Coronary artery (tissue), 2 donors: ENCODE measurements at regions not wholly inside any gene's neighbourhood (a gene's known extent, or its start where the extent isn't known, plus 50 kb on each side); places are given as distances from the start of the nearest gene placed in this dataset.

Experiments used
- DNase-seq: peaks from one replicate; pipeline ENCODE4 v3.0.0-alpha.2; 2017; ENCODE audit warnings: low spot score
- H3K27ac ChIP-seq, 2 donors: fragments of 200-600 bp; sonication (generic); one replicate each; pipeline ENCODE4 v1.5.1; 2016 to 2019
- H3K4me3 ChIP-seq: fragments of 200-600 bp; sonication (generic); 2 replicates; pipeline ENCODE4 v1.5.1; 2016; ENCODE audit warnings: mild to moderate bottlenecking, moderate library complexity
- CTCF ChIP-seq: fragments of 200-600 bp; sonication (generic); IDR thresholded peaks from one replicate; pipeline ENCODE4 v1.5.1; 2019; ENCODE audit warnings: antibody characterized with exemption

GRCh38 chr2:8564475-8564874 lies 117.4 kb upstream of the ID2 start:
- no peak for DNase-seq
- no peak overlapping the region for H3K27ac ChIP-seq
- H3K4me3 ChIP-seq = no peak overlapping the region
- TF ChIP-seq CTCF = no peak

- H3K27ac ChIP-seq = no peak overlapping the region
- no peak for TF ChIP-seq CTCF
- peak; percentile 62 for DNase-seq
- no peak overlapping the region for H3K4me3 ChIP-seq
These were observed 116.3 kb upstream of the ID2 start for GRCh38 chr2:8565399-8566154.

- DNase-seq = peak; percentile 63
- no peak overlapping the region for H3K27ac ChIP-seq
- H3K4me3 ChIP-seq = no peak overlapping the region
- no peak for TF ChIP-seq CTCF
These were observed 115.6 kb upstream of the ID2 start for GRCh38 chr2:8566155-8566670.

GRCh38 chr2:8566774-8567468 lies 114.9 kb upstream of the ID2 start:
- no peak overlapping the region for H3K27ac ChIP-seq
- no peak overlapping the region for H3K4me3 ChIP-seq
- DNase-seq = no peak
- no peak for TF ChIP-seq CTCF

GRCh38 chr2:8567469-8568260 lies 114.2 kb upstream of the ID2 start:
- Histone ChIP-seq H3K27ac (no peak overlapping the region), H3K4me3 (no peak overlapping the region)
- TF ChIP-seq CTCF = no peak
- no peak for DNase-seq

- H3K27ac ChIP-seq = no peak overlapping the region
- DNase-seq = peak; percentile 57
- TF ChIP-seq CTCF = no peak
- H3K4me3 ChIP-seq = no peak overlapping the region
These were observed 113.1 kb upstream of the ID2 start for GRCh38 chr2:8568543-8569302.
